GM23338 (cell line): ENCODE measurements at regions not wholly inside any gene's neighbourhood (a gene's known extent, or its start where the extent isn't known, plus 50 kb on each side); places are given as distances from the start of the nearest gene placed in this dataset.

Experiments used
- ATAC-seq: fragments of 200-7000 bp; cut with Tn5 transposase; 3 replicates; pipeline ENCODE4 v1.9.1; 2020
- DNase-seq: peaks from one replicate; pipeline ENCODE4 v3.0.0-alpha.2; 2015; ENCODE audit warnings: low spot score
- H2AFZ ChIP-seq: fragments of 200-600 bp; sonication (generic); 2 replicates; pipeline ENCODE4 v1.8.0; 2016; ENCODE audit warnings: antibody characterized with exemption, mild to moderate bottlenecking, moderate library complexity
- H3F3A ChIP-seq: fragments of 200-600 bp; sonication (generic); replicated peaks from 2 replicates; pipeline ENCODE4 v1.8.0; 2017; ENCODE audit warnings: antibody characterized with exemption, mixed run types, low read depth
- H3K27ac ChIP-seq: fragments of 200-600 bp; sonication (generic); 2 replicates; pipeline ENCODE4 v1.6.1; 2016; ENCODE audit warnings: low read depth
- H3K27me3 ChIP-seq: fragments of 200-600 bp; sonication (generic); 2 replicates; pipeline ENCODE4 v1.8.0; 2016; ENCODE audit warnings: mild to moderate bottlenecking, mixed run types, moderate library complexity; ENCODE audit not compliant: insufficient read depth
- H3K36me3 ChIP-seq: fragments of 200-600 bp; sonication (generic); 2 replicates; pipeline ENCODE4 v1.8.0; 2016; ENCODE audit warnings: mild to moderate bottlenecking; ENCODE audit not compliant: insufficient read depth
- H3K4me1 ChIP-seq: fragments of 200-600 bp; sonication (generic); 2 replicates; pipeline ENCODE4 v1.8.0; 2016; ENCODE audit warnings: mild to moderate bottlenecking, moderate library complexity; ENCODE audit not compliant: insufficient read depth
- H3K4me2 ChIP-seq: fragments of 200-600 bp; sonication (generic); 2 replicates; pipeline ENCODE4 v1.7.1; 2017; ENCODE audit warnings: mixed run types
- H3K4me3 ChIP-seq: fragments of 200-600 bp; sonication (generic); 2 replicates; pipeline ENCODE4 v1.6.1; 2016; ENCODE audit warnings: mixed run types
- H3K79me2 ChIP-seq: fragments of 200-600 bp; sonication (generic); replicated peaks from 2 replicates; pipeline ENCODE4 v1.8.0; 2017; ENCODE audit warnings: mild to moderate bottlenecking; ENCODE audit not compliant: insufficient read depth
- H3K9me2 ChIP-seq: fragments of 200-600 bp; sonication (generic); 2 replicates; pipeline ENCODE4 v1.8.0; 2017; ENCODE audit not compliant: insufficient read depth
- H4K20me1 ChIP-seq: fragments of 200-600 bp; sonication (generic); replicated peaks from 2 replicates; pipeline ENCODE4 v1.8.0; 2017; ENCODE audit warnings: mild to moderate bottlenecking; ENCODE audit not compliant: insufficient read depth
- H3K27ac Mint-ChIP-seq: 2 replicates; pipeline ENCODE4 v1.8.0; 2020; ENCODE audit warnings: inconsistent platforms, mild to moderate bottlenecking, moderate library complexity, mixed read lengths
- H3K27me3 Mint-ChIP-seq: 3 replicates; pipeline ENCODE4 v1.8.0; 2022; ENCODE audit warnings: low read depth, mild to moderate bottlenecking, moderate library complexity, mixed read lengths, inconsistent platforms; ENCODE audit not compliant: insufficient read depth, poor library complexity
- H3K36me3 Mint-ChIP-seq: 3 replicates; pipeline ENCODE4 v1.8.0; 2021; ENCODE audit warnings: low read depth, mild to moderate bottlenecking, inconsistent platforms, moderate library complexity, mixed read lengths
- H3K4me1 Mint-ChIP-seq: 3 replicates; pipeline ENCODE4 v1.8.0; 2020; ENCODE audit warnings: mild to moderate bottlenecking, inconsistent platforms, mixed read lengths
- H3K4me3 Mint-ChIP-seq: 3 replicates; pipeline ENCODE4 v1.8.0; 2021; ENCODE audit warnings: moderate library complexity, mild to moderate bottlenecking, inconsistent platforms, mixed read lengths
- H3K9me3 Mint-ChIP-seq: 3 replicates; pipeline ENCODE4 v1.8.0; 2020; ENCODE audit warnings: moderate library complexity, mild to moderate bottlenecking, inconsistent platforms, mixed read lengths
- EZH2 ChIP-seq: fragments of 200-600 bp; sonication (generic); IDR thresholded peaks from one replicate; pipeline ENCODE4 v1.8.0; 2017; ENCODE audit warnings: antibody characterized with exemption, mild to moderate bottlenecking, low read depth; ENCODE audit not compliant: unreplicated experiment
- EZH2phosphoT487 ChIP-seq: fragments of 200-600 bp; sonication (generic); IDR thresholded peaks from one replicate; pipeline ENCODE4 v1.8.1; 2018; ENCODE audit warnings: antibody characterized with exemption; ENCODE audit not compliant: unreplicated experiment
- POLR2AphosphoS5 ChIP-seq: IDR thresholded peaks from 2 replicates; pipeline ENCODE4 v1.6.1; 2016; ENCODE audit warnings: antibody characterized with exemption, low read depth
- STAT1 ChIP-seq: IDR thresholded peaks from one replicate; pipeline ENCODE4 v1.6.1; 2016; ENCODE audit warnings: antibody characterized with exemption; ENCODE audit not compliant: unreplicated experiment
- ZNF114 ChIP-seq: fragments of 250-450 bp; sonication (Bioruptor Pico); IDR thresholded peaks from 2 replicates; pipeline ENCODE4 v1.5.0; 2020; ENCODE audit warnings: mild to moderate bottlenecking, moderate library complexity
- ZNF331 ChIP-seq: fragments of 250-450 bp; sonication (Bioruptor Pico); IDR thresholded peaks from 2 replicates; pipeline ENCODE4 v1.5.0; 2020; ENCODE audit warnings: low read depth, mild to moderate bottlenecking, moderate library complexity
- TF ChIP-seq, protein P1 (sequence below): fragments of 250-450 bp; sonication (Bioruptor Pico); IDR thresholded peaks from 2 replicates; pipeline ENCODE4 v1.5.0; 2020; ENCODE audit warnings: mild to moderate bottlenecking, moderate library complexity

DNA sequence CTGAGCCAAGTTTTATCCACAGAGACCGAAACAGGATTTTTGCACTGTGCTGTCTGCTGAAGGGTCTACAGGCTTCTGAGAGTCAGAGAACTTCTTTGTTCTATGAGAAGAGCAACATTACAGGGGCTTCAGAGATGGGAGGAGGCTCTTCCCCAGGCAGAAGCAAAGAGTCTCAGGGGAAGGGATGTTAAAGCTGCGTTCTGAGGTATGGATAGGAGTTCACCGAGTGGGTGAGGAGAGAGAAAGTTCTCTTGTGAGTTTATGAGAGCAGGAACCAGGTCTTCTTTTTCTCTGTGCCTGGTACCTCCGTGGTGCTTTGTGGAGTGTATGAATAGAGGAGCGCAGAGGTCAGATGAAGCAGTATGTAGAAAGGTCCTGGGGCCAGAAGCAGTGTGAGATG is 155.1 kb downstream of the PDGFRA start:
- H2AFZ ChIP-seq, result peak overlapping the region; percentile 56; the same call in 1 of the 2 replicates
- no peak overlapping the region for H3K27ac Mint-ChIP-seq

More for the DNA sequence above, 155.1 kb downstream of the PDGFRA start:
- TF ChIP-seq ZNF331, result no peak
- TF ChIP-seq POLR2AphosphoS5, result no peak
- no peak for TF ChIP-seq EZH2phosphoT487
- TF ChIP-seq ZNF114, result no peak
- TF ChIP-seq STAT1, result no peak
- TF ChIP-seq, protein P1, sequence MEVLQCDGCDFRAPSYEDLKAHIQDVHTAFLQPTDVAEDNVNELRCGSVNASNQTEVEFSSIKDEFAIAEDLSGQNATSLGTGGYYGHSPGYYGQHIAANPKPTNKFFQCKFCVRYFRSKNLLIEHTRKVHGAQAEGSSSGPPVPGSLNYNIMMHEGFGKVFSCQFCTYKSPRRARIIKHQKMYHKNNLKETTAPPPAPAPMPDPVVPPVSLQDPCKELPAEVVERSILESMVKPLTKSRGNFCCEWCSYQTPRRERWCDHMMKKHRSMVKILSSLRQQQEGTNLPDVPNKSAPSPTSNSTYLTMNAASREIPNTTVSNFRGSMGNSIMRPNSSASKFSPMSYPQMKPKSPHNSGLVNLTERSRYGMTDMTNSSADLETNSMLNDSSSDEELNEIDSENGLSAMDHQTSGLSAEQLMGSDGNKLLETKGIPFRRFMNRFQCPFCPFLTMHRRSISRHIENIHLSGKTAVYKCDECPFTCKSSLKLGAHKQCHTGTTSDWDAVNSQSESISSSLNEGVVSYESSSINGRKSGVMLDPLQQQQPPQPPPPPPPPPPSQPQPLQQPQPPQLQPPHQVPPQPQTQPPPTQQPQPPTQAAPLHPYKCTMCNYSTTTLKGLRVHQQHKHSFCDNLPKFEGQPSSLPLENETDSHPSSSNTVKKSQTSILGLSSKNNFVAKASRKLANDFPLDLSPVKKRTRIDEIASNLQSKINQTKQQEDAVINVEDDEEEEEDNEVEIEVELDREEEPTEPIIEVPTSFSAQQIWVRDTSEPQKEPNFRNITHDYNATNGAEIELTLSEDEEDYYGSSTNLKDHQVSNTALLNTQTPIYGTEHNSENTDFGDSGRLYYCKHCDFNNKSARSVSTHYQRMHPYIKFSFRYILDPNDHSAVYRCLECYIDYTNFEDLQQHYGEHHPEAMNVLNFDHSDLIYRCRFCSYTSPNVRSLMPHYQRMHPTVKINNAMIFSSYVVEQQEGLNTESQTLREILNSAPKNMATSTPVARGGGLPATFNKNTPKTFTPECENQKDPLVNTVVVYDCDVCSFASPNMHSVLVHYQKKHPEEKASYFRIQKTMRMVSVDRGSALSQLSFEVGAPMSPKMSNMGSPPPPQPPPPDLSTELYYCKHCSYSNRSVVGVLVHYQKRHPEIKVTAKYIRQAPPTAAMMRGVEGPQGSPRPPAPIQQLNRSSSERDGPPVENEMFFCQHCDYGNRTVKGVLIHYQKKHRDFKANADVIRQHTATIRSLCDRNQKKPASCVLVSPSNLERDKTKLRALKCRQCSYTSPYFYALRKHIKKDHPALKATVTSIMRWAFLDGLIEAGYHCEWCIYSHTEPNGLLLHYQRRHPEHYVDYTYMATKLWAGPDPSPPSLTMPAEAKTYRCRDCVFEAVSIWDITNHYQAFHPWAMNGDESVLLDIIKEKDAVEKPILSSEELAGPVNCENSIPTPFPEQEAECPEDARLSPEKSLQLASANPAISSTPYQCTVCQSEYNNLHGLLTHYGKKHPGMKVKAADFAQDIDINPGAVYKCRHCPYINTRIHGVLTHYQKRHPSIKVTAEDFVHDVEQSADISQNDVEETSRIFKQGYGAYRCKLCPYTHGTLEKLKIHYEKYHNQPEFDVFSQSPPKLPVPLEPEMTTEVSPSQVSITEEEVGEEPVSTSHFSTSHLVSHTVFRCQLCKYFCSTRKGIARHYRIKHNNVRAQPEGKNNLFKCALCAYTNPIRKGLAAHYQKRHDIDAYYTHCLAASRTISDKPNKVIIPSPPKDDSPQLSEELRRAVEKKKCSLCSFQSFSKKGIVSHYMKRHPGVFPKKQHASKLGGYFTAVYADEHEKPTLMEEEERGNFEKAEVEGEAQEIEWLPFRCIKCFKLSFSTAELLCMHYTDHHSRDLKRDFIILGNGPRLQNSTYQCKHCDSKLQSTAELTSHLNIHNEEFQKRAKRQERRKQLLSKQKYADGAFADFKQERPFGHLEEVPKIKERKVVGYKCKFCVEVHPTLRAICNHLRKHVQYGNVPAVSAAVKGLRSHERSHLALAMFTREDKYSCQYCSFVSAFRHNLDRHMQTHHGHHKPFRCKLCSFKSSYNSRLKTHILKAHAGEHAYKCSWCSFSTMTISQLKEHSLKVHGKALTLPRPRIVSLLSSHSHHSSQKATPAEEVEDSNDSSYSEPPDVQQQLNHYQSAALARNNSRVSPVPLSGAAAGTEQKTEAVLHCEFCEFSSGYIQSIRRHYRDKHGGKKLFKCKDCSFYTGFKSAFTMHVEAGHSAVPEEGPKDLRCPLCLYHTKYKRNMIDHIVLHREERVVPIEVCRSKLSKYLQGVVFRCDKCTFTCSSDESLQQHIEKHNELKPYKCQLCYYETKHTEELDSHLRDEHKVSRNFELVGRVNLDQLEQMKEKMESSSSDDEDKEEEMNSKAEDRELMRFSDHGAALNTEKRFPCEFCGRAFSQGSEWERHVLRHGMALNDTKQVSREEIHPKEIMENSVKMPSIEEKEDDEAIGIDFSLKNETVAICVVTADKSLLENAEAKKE (CRISPR knock-in tag), result no peak
- no peak for TF ChIP-seq EZH2
- H3K4me3 ChIP-seq, result no peak overlapping the region
- ATAC-seq (no peak), DNase-seq (no peak)
- no peaks in the 10 kb centered on the region for H3K27me3 Mint-ChIP-seq
- no peaks in the 10 kb centered on the region for H3K79me2 ChIP-seq
- no peaks in the 10 kb centered on the region for H3K27me3 ChIP-seq
- peaks cover 4% of the 10 kb centered on the region; the same call in 2 of the 3 replicates for H3K9me3 Mint-ChIP-seq
- H3K4me2 ChIP-seq, result no peak overlapping the region
- H3K4me1 Mint-ChIP-seq, result peaks cover 2% of the 10 kb centered on the region; the same call in 1 of the 3 replicates
- no peaks in the 10 kb centered on the region for H4K20me1 ChIP-seq
- H3K27ac ChIP-seq, result no peak overlapping the region
- H3K36me3 Mint-ChIP-seq, result no peaks in the 10 kb centered on the region; the same call in 2 of the 3 replicates
- no peaks in the 10 kb centered on the region for H3K9me2 ChIP-seq
- no peak overlapping the region for H3K4me3 Mint-ChIP-seq
- H3K36me3 ChIP-seq, result no peaks in the 10 kb centered on the region
- H3K4me1 ChIP-seq, result no peaks in the 10 kb centered on the region
- H3F3A ChIP-seq, result no peaks in the 10 kb centered on the region
